ENCODE measurements at regions not wholly inside any gene's neighbourhood (a gene's known extent, or its start where the extent isn't known, plus 50 kb on each side); places are given as distances from the start of the nearest gene placed in this dataset.

DNA sequence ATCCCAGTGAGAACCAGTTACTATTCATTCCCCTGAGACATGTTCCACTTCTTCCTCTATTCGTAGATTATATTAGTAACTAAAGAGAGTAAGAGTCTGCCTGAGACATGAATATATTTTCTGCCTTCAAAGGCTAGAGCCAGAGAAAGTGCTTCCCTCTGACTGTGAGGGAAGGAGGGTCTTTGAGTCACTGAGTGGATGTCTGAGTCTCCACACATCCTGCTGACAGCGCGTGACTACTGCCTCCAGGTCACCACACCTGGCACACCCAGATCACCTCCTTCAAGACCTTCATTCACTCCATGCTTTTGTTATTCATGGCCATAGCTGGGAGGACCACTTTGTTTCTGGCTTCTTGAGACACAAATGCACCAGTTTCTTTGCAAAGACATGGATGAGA, 135.6 kb downstream of the SOX2 start:
- Mint-ChIP-seq H3K36me3 (ENCODE audit: unreplicated experiment) (no peaks in the 10 kb centered on the region), H3K4me3 (ENCODE audit: unreplicated experiment) (no peak overlapping the region), H3K27me3 (ENCODE audit: unreplicated experiment) (no peaks in the 10 kb centered on the region), H3K27ac (ENCODE audit: unreplicated experiment) (no peak overlapping the region), H3K4me1 (ENCODE audit: unreplicated experiment) (no peaks in the 10 kb centered on the region), H3K9me3 (ENCODE audit: unreplicated experiment) (no peaks in the 10 kb centered on the region)
- DNase-seq (ENCODE audit: extremely low spot score, unreplicated experiment), result no peak
- no peak for TF ChIP-seq CTCF (IDR thresholded peaks at IDR 0.05)

- no peaks in the 10 kb centered on the region for H3K36me3 Mint-ChIP-seq (ENCODE audit: unreplicated experiment)
- no peaks in the 10 kb centered on the region for H3K4me1 Mint-ChIP-seq (ENCODE audit: unreplicated experiment)
- H3K27me3 Mint-ChIP-seq (ENCODE audit: unreplicated experiment), result no peaks in the 10 kb centered on the region
- H3K4me3 Mint-ChIP-seq (ENCODE audit: unreplicated experiment), result no peak overlapping the region
- DNase-seq (ENCODE audit: extremely low spot score, unreplicated experiment), result no peak
- no peaks in the 10 kb centered on the region for H3K9me3 Mint-ChIP-seq (ENCODE audit: unreplicated experiment)
- no peak overlapping the region for H3K27ac Mint-ChIP-seq (ENCODE audit: unreplicated experiment)
- no peak for TF ChIP-seq CTCF (IDR thresholded peaks at IDR 0.05)
Observed at GRCh38 chr3:181851063-181851462, 139.3 kb downstream of the SOX2 start.

DNA sequence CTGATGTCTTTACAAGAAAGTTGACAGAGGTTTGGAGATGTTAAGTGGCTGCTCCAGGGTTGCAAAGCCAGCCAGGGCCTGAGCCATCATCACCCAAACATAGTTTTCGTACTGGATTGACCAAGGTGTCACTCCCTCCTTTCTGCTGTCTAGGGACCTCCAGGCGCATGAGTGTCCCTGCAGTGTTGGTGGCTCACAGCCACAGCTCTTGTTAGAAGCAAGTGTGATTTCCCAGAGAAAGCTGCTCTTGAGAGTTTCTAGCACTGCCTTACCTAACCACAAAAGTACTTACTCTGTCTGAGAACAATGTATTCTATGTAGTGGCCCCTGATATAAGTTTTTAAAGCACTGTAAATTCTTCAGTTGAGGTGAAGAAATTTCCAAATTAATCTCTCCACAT, 144.1 kb downstream of the SOX2 start:
- no peak overlapping the region for H3K27ac Mint-ChIP-seq (ENCODE audit: unreplicated experiment)
- no peak for DNase-seq (ENCODE audit: extremely low spot score, unreplicated experiment)
- H3K27me3 Mint-ChIP-seq (ENCODE audit: unreplicated experiment), result no peaks in the 10 kb centered on the region
- no peak overlapping the region for H3K4me3 Mint-ChIP-seq (ENCODE audit: unreplicated experiment)
- TF ChIP-seq CTCF (IDR thresholded peaks at IDR 0.05), result no peak
- no peaks in the 10 kb centered on the region for H3K36me3 Mint-ChIP-seq (ENCODE audit: unreplicated experiment)
- H3K9me3 Mint-ChIP-seq (ENCODE audit: unreplicated experiment), result no peaks in the 10 kb centered on the region
- H3K4me1 Mint-ChIP-seq (ENCODE audit: unreplicated experiment), result no peaks in the 10 kb centered on the region

DNA sequence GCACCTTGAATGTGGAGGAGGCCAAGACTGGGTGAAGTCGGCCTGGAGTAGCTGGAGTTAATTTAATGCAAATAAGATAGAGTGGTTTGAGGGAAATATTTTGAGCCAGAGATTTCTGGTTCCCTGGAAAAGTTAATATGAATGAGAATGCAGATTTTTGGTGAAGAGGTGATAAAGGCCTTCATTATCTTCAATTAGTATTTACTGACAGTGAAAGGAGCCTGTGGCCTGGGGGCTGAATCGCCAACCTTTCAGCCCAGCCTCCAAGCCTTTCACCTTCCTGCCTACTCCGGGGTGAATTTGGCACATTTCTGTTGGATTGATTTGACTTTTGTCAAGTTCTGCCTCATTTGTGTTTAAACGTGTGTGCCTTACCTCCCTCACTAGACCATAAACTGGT, 147.8 kb downstream of the SOX2 start:
- H3K4me3 Mint-ChIP-seq (ENCODE audit: unreplicated experiment), result no peak overlapping the region
- TF ChIP-seq CTCF (IDR thresholded peaks at IDR 0.05), result no peak
- H3K36me3 Mint-ChIP-seq (ENCODE audit: unreplicated experiment), result no peaks in the 10 kb centered on the region
- no peaks in the 10 kb centered on the region for H3K27me3 Mint-ChIP-seq (ENCODE audit: unreplicated experiment)
- no peak overlapping the region for H3K27ac Mint-ChIP-seq (ENCODE audit: unreplicated experiment)
- no peak for DNase-seq (ENCODE audit: extremely low spot score, unreplicated experiment)
- no peaks in the 10 kb centered on the region for H3K4me1 Mint-ChIP-seq (ENCODE audit: unreplicated experiment)
- no peaks in the 10 kb centered on the region for H3K9me3 Mint-ChIP-seq (ENCODE audit: unreplicated experiment)

- no peaks in the 10 kb centered on the region for H3K4me1 Mint-ChIP-seq (ENCODE audit: unreplicated experiment)
- H3K36me3 Mint-ChIP-seq (ENCODE audit: unreplicated experiment), result no peaks in the 10 kb centered on the region
- no peaks in the 10 kb centered on the region for H3K27me3 Mint-ChIP-seq (ENCODE audit: unreplicated experiment)
- no peak for DNase-seq (ENCODE audit: extremely low spot score, unreplicated experiment)
- H3K9me3 Mint-ChIP-seq (ENCODE audit: unreplicated experiment), result no peaks in the 10 kb centered on the region
- no peak overlapping the region for H3K4me3 Mint-ChIP-seq (ENCODE audit: unreplicated experiment)
- no peak for TF ChIP-seq CTCF (IDR thresholded peaks at IDR 0.05)
- H3K27ac Mint-ChIP-seq (ENCODE audit: unreplicated experiment), result no peak overlapping the region
Observed at GRCh38 chr3:181860235-181860634, 148.5 kb downstream of the SOX2 start.

Data from osteocyte (in vitro differentiated cells).